ENCODE measurements at regions not wholly inside any gene's neighbourhood (a gene's known extent, or its start where the extent isn't known, plus 50 kb on each side); places are given as distances from the start of the nearest gene placed in this dataset.
A peak's percentile ranks its signal among the peaks of the same experiment; 100 is the strongest.
"Not testable (repeated sequence)": the region's sequence is repeated elsewhere in the genome, so short reads cannot be mapped to it uniquely, and the experiment has no call there.

DNA sequence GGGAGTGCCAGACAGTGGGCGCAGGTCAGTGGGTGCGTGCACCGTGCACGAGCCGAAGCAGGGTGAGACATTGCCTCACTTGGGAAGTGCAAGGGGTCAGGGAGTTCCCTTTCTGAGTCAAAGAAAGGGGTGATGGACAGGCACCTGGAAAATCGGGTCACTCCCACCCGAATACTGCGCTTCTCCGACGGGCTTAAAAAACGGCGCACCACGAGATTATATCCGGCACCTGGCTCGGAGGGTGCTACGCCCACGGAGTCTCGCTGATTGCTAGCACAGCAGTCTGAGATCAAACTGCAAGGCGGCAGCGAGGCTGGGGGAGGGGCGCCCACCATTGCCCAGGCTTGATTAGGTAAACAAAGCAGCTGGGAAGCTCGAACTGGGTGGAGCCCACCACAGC is 58.6 kb upstream of the TSPAN2 start:
- not testable (repeated sequence) for TF ChIP-seq KLF9 (tag by site-specific recombination; IDR thresholded peaks at IDR 0.05; ENCODE audit: low read depth); ZNF707 (tag by site-specific recombination; IDR thresholded peaks at IDR 0.05); ZBTB7A (tag by site-specific recombination; IDR thresholded peaks at IDR 0.05; ENCODE audit: low read depth); BCL11A (tag by site-specific recombination; IDR thresholded peaks at IDR 0.05; ENCODE audit: low read depth); ZNF777 (tag by site-specific recombination; IDR thresholded peaks at IDR 0.05; ENCODE audit: borderline replicate concordance); SCRT1 (tag by site-specific recombination; IDR thresholded peaks at IDR 0.05; ENCODE audit: borderline replicate concordance)
- peak; percentile 46 for TF ChIP-seq ZBTB26 (tag by site-specific recombination; optimal IDR thresholded peaks at IDR 0.05)
- TF ChIP-seq, protein P1, sequence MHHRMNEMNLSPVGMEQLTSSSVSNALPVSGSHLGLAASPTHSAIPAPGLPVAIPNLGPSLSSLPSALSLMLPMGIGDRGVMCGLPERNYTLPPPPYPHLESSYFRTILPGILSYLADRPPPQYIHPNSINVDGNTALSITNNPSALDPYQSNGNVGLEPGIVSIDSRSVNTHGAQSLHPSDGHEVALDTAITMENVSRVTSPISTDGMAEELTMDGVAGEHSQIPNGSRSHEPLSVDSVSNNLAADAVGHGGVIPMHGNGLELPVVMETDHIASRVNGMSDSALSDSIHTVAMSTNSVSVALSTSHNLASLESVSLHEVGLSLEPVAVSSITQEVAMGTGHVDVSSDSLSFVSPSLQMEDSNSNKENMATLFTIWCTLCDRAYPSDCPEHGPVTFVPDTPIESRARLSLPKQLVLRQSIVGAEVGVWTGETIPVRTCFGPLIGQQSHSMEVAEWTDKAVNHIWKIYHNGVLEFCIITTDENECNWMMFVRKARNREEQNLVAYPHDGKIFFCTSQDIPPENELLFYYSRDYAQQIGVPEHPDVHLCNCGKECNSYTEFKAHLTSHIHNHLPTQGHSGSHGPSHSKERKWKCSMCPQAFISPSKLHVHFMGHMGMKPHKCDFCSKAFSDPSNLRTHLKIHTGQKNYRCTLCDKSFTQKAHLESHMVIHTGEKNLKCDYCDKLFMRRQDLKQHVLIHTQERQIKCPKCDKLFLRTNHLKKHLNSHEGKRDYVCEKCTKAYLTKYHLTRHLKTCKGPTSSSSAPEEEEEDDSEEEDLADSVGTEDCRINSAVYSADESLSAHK (tag by site-specific recombination; IDR thresholded peaks at IDR 0.05), result not testable (repeated sequence)
